ENCODE measurements at regions not wholly inside any gene's neighbourhood (a gene's known extent, or its start where the extent isn't known, plus 50 kb on each side); places are given as distances from the start of the nearest gene placed in this dataset.

GRCh38 chr3:157662171-157662570 is 159.0 kb upstream of the VEPH1 start:
- H2AFZ ChIP-seq (ENCODE audit: control insufficient read depth, low read length): no peak overlapping the region
- H3K9me3 ChIP-seq (ENCODE audit: control insufficient read depth, low read depth, low read length): no peaks in the 10 kb centered on the region
- H4K20me1 ChIP-seq (ENCODE audit: control insufficient read depth, extremely low read depth, insufficient read depth, low read length): no peaks in the 10 kb centered on the region
- H3K9ac ChIP-seq (ENCODE audit: control insufficient read depth, extremely low read depth, insufficient read depth, low read length): no peak overlapping the region
- dilution Hi-C loops (cut with MboI; ENCODE audit: extremely low pct_ligation_motif_present, low sequenced_read_pairs): no loop called here
- H3K4me2 ChIP-seq (ENCODE audit: control insufficient read depth, extremely low read depth, insufficient read depth, low read depth, low read length): no peak overlapping the region
- no peak overlapping the region for H3K4me3 ChIP-seq (ENCODE audit: control insufficient read depth in 2 of 3, extremely low read depth in 1 of 3, insufficient read depth in 2 of 3, low read depth in 1 of 3, low read length in 3 of 3)
- H3K36me3 ChIP-seq (ENCODE audit: control insufficient read depth in 2 of 2, extremely low read depth in 1 of 2, insufficient read depth in 2 of 2, low read length in 2 of 2): no peaks in the 10 kb centered on the region
- no peaks in the 10 kb centered on the region for H3K79me2 ChIP-seq (ENCODE audit: control insufficient read depth, insufficient read depth, low read length)
- no peak for DNase-seq (ENCODE audit: low read depth, low spot score)
- no peak for FAIRE-seq
- no peaks in the 10 kb centered on the region for H3K9me1 ChIP-seq (ENCODE audit: control insufficient read depth, extremely low read depth, insufficient read depth, low read length)
- H3K27me3 ChIP-seq (ENCODE audit: control insufficient read depth, extremely low read depth, insufficient read depth, low read length): no peaks in the 10 kb centered on the region
- no peak overlapping the region for H3K27ac ChIP-seq (ENCODE audit: control insufficient read depth, insufficient read depth, low read length)
- no peaks in the 10 kb centered on the region for H3K4me1 ChIP-seq (ENCODE audit: control insufficient read depth, extremely low read depth, insufficient read depth, low read length)
- no peak for TF ChIP-seq CTCF (optimal IDR thresholded peaks at IDR 0.05 in 1 of 3, IDR thresholded peaks at IDR 0.05 in 1 of 3, conservative IDR thresholded peaks at IDR 0.05 in 1 of 3; ENCODE audit: extremely low read depth in 1 of 3, insufficient read depth in 2 of 3, low read length in 3 of 3)
- no peak for TF ChIP-seq EZH2 (IDR thresholded peaks at IDR 0.05; ENCODE audit: low read length)

GRCh38 chr3:157660847-157661246 is 157.6 kb upstream of the VEPH1 start:
- H3K9ac ChIP-seq (ENCODE audit: control insufficient read depth, extremely low read depth, insufficient read depth, low read length): no peak overlapping the region
- H3K9me1 ChIP-seq (ENCODE audit: control insufficient read depth, extremely low read depth, insufficient read depth, low read length): no peaks in the 10 kb centered on the region
- no peaks in the 10 kb centered on the region for H4K20me1 ChIP-seq (ENCODE audit: control insufficient read depth, extremely low read depth, insufficient read depth, low read length)
- H3K4me2 ChIP-seq (ENCODE audit: control insufficient read depth, extremely low read depth, insufficient read depth, low read depth, low read length): no peak overlapping the region
- no peak for TF ChIP-seq CTCF (optimal IDR thresholded peaks at IDR 0.05 in 1 of 3, IDR thresholded peaks at IDR 0.05 in 1 of 3, conservative IDR thresholded peaks at IDR 0.05 in 1 of 3; ENCODE audit: extremely low read depth in 1 of 3, insufficient read depth in 2 of 3, low read length in 3 of 3)
- TF ChIP-seq EZH2 (IDR thresholded peaks at IDR 0.05; ENCODE audit: low read length): no peak
- no peaks in the 10 kb centered on the region for H3K27me3 ChIP-seq (ENCODE audit: control insufficient read depth, extremely low read depth, insufficient read depth, low read length)
- DNase-seq (ENCODE audit: low read depth, low spot score): no peak
- FAIRE-seq: no peak
- no peak overlapping the region for H3K27ac ChIP-seq (ENCODE audit: control insufficient read depth, insufficient read depth, low read length)
- H3K79me2 ChIP-seq (ENCODE audit: control insufficient read depth, insufficient read depth, low read length): no peaks in the 10 kb centered on the region
- no peak overlapping the region for H2AFZ ChIP-seq (ENCODE audit: control insufficient read depth, low read length)
- no peaks in the 10 kb centered on the region for H3K4me1 ChIP-seq (ENCODE audit: control insufficient read depth, extremely low read depth, insufficient read depth, low read length)
- H3K4me3 ChIP-seq (ENCODE audit: control insufficient read depth in 2 of 3, extremely low read depth in 1 of 3, insufficient read depth in 2 of 3, low read depth in 1 of 3, low read length in 3 of 3): no peak overlapping the region
- H3K36me3 ChIP-seq (ENCODE audit: control insufficient read depth in 2 of 2, extremely low read depth in 1 of 2, insufficient read depth in 2 of 2, low read length in 2 of 2): no peaks in the 10 kb centered on the region
- no peaks in the 10 kb centered on the region for H3K9me3 ChIP-seq (ENCODE audit: control insufficient read depth, low read depth, low read length)
- dilution Hi-C loops (cut with MboI; ENCODE audit: extremely low pct_ligation_motif_present, low sequenced_read_pairs): no loop called here
